KMS-11 (cell line): ENCODE measurements at regions not wholly inside any gene's neighbourhood (a gene's known extent, or its start where the extent isn't known, plus 50 kb on each side); places are given as distances from the start of the nearest gene placed in this dataset.

Experiments
- H2AFZ ChIP-seq: fragments of 200-600 bp; sonication (generic); 2 replicates; pipeline ENCODE4 v1.6.1; 2016; ENCODE audit warnings: antibody characterized with exemption, mixed run types, low read depth
- H3K27ac ChIP-seq: fragments of 200-600 bp; sonication (generic); 2 replicates; pipeline ENCODE4 v1.6.1; 2016; ENCODE audit warnings: mild to moderate bottlenecking, mixed run types
- H3K27me3 ChIP-seq: fragments of 200-600 bp; sonication (generic); 2 replicates; pipeline ENCODE4 v1.6.1; 2017; ENCODE audit warnings: mild to moderate bottlenecking, low read depth, mixed run types, moderate library complexity; ENCODE audit not compliant: insufficient read depth
- H3K36me3 ChIP-seq: fragments of 200-600 bp; sonication (generic); 2 replicates; pipeline ENCODE4 v1.6.1; 2017; ENCODE audit warnings: mild to moderate bottlenecking, mixed run types; ENCODE audit not compliant: insufficient read depth
- H3K4me1 ChIP-seq: fragments of 200-600 bp; sonication (generic); 2 replicates; pipeline ENCODE4 v1.6.1; 2016; ENCODE audit warnings: mild to moderate bottlenecking, low read depth, mixed run types; ENCODE audit not compliant: poor library complexity, severe bottlenecking
- H3K4me2 ChIP-seq: fragments of 200-600 bp; sonication (generic); 2 replicates; pipeline ENCODE4 v1.7.0; 2016; ENCODE audit warnings: mild to moderate bottlenecking, mixed run types
- H3K4me3 ChIP-seq: fragments of 200-600 bp; sonication (generic); IDR thresholded peaks from 2 replicates; pipeline ENCODE4 v1.6.1; 2017; ENCODE audit warnings: low read depth, low read length, mixed read lengths; ENCODE audit not compliant: insufficient read depth
- H3K79me2 ChIP-seq: fragments of 200-600 bp; sonication (generic); 2 replicates; pipeline ENCODE4 v1.6.1; 2016; ENCODE audit warnings: low read depth, mixed run types; ENCODE audit not compliant: insufficient read depth
- H3K9ac ChIP-seq: fragments of 200-600 bp; sonication (generic); 2 replicates; pipeline ENCODE4 v1.6.1; 2016; ENCODE audit warnings: mild to moderate bottlenecking, mixed run types
- H4K20me1 ChIP-seq: fragments of 200-600 bp; sonication (generic); 2 replicates; pipeline ENCODE4 v1.6.1; 2016; ENCODE audit warnings: mild to moderate bottlenecking, mixed run types; ENCODE audit not compliant: insufficient read depth
- TF ChIP-seq, protein P1 (sequence below): fragments of 200-600 bp; sonication (generic); conservative IDR thresholded peaks from 2 replicates; pipeline ENCODE4 v1.6.1; 2017; ENCODE audit warnings: low read depth, mild to moderate bottlenecking, antibody characterized with exemption, low read length, moderate library complexity, mixed read lengths

- no peaks in the 10 kb centered on the region for H3K36me3 ChIP-seq
- no peak overlapping the region for H3K27ac ChIP-seq
- no peak overlapping the region for H3K9ac ChIP-seq
- no peaks in the 10 kb centered on the region for H3K79me2 ChIP-seq
- TF ChIP-seq, protein P1, sequence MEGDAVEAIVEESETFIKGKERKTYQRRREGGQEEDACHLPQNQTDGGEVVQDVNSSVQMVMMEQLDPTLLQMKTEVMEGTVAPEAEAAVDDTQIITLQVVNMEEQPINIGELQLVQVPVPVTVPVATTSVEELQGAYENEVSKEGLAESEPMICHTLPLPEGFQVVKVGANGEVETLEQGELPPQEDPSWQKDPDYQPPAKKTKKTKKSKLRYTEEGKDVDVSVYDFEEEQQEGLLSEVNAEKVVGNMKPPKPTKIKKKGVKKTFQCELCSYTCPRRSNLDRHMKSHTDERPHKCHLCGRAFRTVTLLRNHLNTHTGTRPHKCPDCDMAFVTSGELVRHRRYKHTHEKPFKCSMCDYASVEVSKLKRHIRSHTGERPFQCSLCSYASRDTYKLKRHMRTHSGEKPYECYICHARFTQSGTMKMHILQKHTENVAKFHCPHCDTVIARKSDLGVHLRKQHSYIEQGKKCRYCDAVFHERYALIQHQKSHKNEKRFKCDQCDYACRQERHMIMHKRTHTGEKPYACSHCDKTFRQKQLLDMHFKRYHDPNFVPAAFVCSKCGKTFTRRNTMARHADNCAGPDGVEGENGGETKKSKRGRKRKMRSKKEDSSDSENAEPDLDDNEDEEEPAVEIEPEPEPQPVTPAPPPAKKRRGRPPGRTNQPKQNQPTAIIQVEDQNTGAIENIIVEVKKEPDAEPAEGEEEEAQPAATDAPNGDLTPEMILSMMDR, result no peak
- H4K20me1 ChIP-seq, result no peaks in the 10 kb centered on the region
- H2AFZ ChIP-seq, result no peak overlapping the region
- H3K4me2 ChIP-seq, result no peak overlapping the region
- H3K4me1 ChIP-seq, result no peaks in the 10 kb centered on the region
- H3K27me3 ChIP-seq, result no peaks in the 10 kb centered on the region
- H3K4me3 ChIP-seq, result no peak overlapping the region
Measured at GRCh38 chr9:31334837-31335528, 1049.5 kb upstream of the ACO1 start.

DNA sequence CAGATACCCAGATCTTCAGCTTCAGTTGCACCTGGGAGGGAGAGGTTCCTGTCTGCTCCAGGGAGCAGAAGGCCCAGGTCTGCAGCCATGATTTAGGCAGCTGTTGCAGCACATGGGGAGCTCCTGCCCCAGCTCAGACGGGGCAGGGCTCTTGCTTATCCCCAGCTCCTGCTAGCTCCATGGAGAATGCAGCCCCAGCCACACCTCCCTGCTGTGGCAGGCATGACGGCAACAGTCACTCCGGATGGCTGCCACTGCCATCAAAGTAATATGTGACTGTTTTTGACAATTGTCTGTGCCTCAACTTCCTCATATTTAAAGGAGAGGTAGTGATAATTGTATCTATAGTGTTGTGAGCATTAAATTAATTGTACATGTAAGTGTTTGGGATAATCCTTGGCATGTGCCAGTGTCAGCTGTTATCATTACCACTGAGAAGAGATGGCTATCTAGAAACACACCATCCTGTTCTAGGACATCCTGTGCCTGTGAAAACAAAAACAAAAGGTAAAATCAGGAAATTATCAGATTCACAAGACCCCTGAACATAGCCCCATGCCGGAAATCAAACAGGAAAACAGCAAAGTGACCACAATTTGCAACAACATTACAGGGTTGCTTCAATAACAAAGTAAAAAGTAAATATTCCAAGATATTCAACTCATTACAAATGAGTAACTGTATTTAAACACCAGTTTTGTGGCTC is 1048.8 kb upstream of the ACO1 start:
- Histone ChIP-seq H4K20me1 (no peaks in the 10 kb centered on the region), H3K79me2 (no peaks in the 10 kb centered on the region), H3K9ac (no peak overlapping the region), H3K4me1 (no peaks in the 10 kb centered on the region), H3K27me3 (no peaks in the 10 kb centered on the region), H3K4me2 (no peak overlapping the region), H3K27ac (no peak overlapping the region), H3K4me3 (no peak overlapping the region), H2AFZ (no peak overlapping the region), H3K36me3 (no peaks in the 10 kb centered on the region)
- TF ChIP-seq, protein P1, result no peak

DNA sequence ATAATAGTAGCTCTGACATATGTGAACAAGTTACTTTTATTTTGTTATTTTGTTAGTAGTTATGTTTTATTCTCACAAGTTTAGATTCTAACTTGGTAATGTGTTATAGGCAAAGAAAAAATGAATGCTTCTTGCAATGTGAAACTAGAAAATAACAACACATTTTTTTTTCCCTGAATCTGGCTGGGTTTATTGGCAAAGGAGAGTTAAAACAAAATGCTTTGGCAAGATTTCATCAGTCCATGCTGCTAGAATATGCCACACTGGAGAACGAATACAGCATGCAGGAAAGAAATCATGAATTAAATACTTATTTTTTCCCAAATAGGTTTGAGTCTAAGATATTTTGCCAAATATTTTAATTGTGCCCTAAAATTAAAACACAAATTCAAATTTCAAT is 1048.1 kb upstream of the ACO1 start:
- Histone ChIP-seq H2AFZ (no peak overlapping the region), H4K20me1 (no peaks in the 10 kb centered on the region), H3K4me2 (no peak overlapping the region), H3K4me3 (no peak overlapping the region), H3K9ac (no peak overlapping the region), H3K27me3 (no peaks in the 10 kb centered on the region), H3K4me1 (no peaks in the 10 kb centered on the region), H3K79me2 (no peaks in the 10 kb centered on the region), H3K27ac (no peak overlapping the region), H3K36me3 (no peaks in the 10 kb centered on the region)
- TF ChIP-seq, protein P1, result no peak

DNA sequence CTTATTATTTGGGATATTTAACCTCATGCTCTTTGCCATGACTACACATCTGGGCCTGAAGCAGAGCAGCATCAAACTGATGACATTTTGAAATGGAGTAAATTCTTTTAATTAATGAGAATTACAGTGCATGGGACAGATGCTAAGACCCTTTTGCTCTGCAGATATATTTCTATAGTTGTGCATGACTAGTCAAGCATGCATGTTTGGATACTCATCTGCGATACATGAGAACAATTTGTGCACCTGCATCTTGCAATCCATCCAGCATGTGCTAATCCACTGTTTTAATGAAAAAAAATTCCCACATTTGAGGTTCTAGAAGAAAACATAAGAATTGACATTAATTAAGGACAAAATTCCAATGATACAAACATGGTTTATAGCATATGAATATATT is 1047.6 kb upstream of the ACO1 start:
- no peaks in the 10 kb centered on the region for H3K27me3 ChIP-seq
- no peaks in the 10 kb centered on the region for H3K79me2 ChIP-seq
- H3K9ac ChIP-seq, result no peak overlapping the region
- no peak overlapping the region for H2AFZ ChIP-seq
- no peaks in the 10 kb centered on the region for H4K20me1 ChIP-seq
- no peak overlapping the region for H3K27ac ChIP-seq
- H3K4me3 ChIP-seq, result no peak overlapping the region
- H3K4me1 ChIP-seq, result no peaks in the 10 kb centered on the region
- TF ChIP-seq, protein P1, result no peak
- H3K4me2 ChIP-seq, result no peak overlapping the region
- no peaks in the 10 kb centered on the region for H3K36me3 ChIP-seq
